SHP77 treated with DMSO at 0.1 percent for 48 hours (cell line): ENCODE measurements at regions not wholly inside any gene's neighbourhood (a gene's known extent, or its start where the extent isn't known, plus 50 kb on each side); places are given as distances from the start of the nearest gene placed in this dataset.
A peak's percentile ranks its signal among the peaks of the same experiment; 100 is the strongest.
"Not testable (repeated sequence)": the region's sequence is repeated elsewhere in the genome, so short reads cannot be mapped to it uniquely, and the experiment has no call there.

Source experiments
- DNase-seq: peaks from one replicate; lab custom pipeline; 2025; lab: John Stamatoyannopoulos, UW

GRCh38 chr7:138316421-138317043 lies 143.5 kb upstream of the TRIM24 start:
- DNase-seq = no peak

DNA sequence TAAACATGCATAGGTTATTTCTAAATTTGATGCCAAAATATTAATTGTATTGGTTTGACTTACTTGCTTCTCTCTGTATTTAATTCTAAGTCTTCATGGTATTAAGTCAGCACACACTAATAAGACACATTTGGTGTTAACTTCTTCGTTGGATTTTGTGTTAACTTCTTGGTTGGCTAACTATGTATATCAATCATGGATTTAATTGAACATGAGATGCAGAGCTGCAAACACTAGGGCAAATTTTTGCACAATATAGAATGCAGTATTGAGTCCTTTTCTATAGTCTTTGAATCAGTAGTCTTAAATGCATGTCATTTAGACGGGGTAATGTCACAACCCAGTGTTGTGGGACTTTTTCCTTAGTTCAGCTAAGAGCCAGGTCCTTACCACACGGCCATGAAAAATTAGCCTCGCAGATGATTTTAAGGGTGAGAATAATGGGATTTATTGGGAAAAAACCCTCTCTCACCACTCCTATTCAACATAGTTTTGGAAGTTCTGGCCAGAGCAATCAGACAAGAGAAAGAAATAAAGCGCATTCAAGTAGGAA lies 142.9 kb upstream of the TRIM24 start:
- DNase-seq = no peak

- DNase-seq = peak; percentile 66
Observed at GRCh38 chr7:138324941-138325340, 135.1 kb upstream of the TRIM24 start.

- no peak for DNase-seq
Observed at GRCh38 chr7:138325434-138325833, 134.6 kb upstream of the TRIM24 start.

GRCh38 chr7:138328215-138328614 lies 131.8 kb upstream of the TRIM24 start:
- DNase-seq = no peak

DNA sequence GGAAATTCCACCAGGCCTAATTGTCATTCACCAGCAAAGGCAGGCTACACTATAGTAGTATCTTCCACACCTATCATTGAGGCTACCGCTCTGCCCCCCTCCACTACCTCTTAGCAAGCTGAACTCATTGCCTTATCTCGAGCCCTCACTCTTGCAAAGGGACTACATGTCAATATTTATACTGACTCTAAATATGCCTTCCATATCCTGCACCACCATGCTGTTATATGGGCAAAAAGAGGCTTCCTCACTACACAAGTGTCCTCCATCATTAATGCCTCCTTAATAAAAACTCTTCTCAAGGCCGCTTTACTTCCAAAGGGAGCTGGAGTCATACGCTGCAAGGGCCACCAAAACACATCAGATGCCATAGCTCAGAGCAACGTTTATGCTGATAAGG lies 127.2 kb upstream of the TRIM24 start:
- DNase-seq = not testable (repeated sequence)

DNA sequence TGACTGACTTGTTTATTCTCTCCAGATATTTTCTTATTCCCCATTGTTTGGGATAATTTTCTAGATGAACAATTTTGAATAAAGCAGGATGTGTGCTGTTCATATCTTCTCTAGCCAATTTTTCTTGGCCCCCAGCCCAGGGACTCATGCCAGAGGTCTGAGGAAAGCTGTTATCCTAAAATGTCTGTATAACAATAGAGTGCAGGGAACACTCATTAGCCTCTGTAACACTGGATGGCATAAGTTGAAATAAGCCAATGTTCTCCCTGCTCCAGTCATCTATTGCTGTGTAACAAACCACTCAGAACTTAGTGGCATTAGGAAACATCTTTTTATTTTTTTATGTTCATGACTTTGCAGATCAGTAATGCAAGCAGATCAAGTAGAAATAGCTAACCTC lies 121.7 kb upstream of the TRIM24 start:
- peak; percentile 66 for DNase-seq

- not testable (repeated sequence) for DNase-seq
Observed at GRCh38 chr7:138339229-138339628, 120.8 kb upstream of the TRIM24 start.

GRCh38 chr7:138342990-138343389 lies 117.1 kb upstream of the TRIM24 start:
- no peak for DNase-seq

- peak; percentile 56 for DNase-seq
Observed at GRCh38 chr7:138345567-138345966, 114.5 kb upstream of the TRIM24 start.

GRCh38 chr7:138346975-138347374 lies 113.1 kb upstream of the TRIM24 start:
- DNase-seq = no peak

DNA sequence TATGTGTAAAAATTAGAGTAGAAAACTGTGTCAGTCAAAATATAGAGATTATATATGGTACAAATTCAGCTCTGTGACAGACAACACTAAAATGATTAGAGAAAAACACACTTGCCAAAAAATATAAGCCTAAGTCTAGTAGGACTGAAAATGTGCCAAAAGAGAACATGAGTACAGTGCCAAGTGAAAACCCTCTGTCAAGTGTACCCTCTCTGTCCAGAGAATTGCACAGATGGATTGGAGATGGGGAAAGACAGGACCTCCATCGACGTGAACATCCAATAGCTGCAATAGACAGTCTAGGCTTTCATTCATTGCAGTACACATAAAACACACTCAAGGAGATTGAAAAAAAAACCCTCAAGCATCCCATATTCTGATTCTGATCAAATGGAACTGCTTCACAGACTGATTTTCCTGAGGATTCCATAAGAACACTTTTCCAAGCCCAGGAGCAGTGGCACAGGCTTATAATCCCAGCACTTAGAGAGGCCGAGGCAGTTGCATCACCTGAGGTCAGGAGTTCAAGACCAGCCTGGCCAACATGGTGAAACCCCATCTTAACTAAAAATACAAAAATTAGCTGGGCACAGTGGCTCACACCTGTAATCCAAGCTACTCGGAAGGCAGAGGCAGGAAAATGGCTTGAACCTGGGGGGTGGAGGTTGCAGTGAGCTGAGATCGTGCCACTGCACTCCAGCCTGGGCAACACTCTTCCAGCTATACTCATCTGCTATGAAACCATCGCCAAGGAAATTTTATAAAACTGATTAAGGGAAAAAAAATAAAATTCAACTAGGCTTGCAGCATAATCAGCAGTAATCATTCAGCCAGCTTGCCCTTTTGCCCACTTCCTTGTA lies 110.0 kb upstream of the TRIM24 start:
- DNase-seq = no peak

DNA sequence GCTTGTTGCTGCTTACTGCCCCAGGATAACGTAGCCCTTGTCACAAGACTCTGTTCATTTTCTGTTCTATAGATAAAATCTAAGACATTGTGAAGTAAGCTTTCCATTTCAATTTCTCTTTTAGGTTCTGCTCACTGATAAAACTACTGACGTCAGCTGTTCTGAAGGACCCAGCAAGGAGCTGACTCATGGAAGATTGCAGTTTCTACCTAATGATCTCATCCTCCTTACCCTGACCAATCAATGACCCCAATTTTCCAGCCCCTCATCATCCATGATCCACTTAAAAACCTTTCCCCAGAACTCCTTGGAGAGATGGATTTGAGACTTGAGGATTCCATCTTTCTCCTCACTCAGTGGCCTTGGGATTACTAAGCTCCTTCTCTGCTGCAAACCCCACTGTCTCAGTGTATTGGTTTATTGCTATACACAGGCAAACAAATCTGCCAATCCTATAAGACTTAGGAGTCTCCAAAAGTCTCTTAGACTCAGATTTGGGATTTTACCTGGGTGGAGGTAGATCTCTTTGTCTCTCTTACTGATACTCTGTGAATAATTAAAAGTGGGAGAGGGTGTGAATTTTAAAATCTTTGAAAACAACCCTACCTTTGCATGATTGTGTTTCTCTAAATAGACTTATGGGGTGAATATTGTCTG lies 109.2 kb upstream of the TRIM24 start:
- no peak for DNase-seq

DNA sequence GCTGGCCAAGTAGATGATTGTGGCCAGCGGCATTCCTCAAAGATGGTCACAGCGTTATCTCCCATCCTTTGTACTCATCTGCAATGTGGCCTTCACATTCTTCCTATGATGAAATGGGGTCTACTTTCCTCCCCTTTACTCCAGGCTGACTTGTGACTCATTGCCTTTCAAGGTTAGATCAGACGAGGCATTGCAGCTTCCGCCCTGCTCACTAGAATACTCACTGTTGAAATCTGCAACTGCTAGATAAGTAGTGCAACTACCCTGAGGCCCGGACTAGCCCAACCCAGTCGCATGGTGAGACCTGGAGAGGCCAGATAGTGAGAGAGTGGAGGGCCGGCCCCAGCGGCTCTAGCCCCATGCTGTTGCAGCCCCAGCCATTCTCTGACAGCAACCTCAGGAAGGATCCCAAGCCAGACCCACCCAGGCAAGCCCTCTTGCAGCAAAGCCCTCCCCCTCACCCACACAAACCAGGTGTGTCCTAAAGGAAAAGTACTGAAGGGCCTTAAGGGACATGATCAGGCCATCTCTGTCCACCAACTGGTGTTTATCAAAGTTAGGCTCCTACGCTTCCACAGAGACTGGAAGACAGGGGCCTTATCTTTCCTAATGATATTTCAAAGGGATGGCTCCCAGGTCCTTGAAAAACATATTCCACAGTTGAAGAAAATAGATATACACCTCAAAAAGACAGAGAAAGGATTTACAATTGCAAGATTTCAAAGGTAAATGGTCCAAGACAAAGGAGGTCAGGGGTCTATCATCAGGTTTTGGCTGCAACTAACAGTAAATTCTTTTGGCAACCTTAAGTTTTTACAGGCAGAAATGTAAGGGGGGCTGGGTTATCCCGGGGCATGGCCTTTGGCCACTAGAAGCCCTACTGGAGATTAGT lies 107.2 kb upstream of the TRIM24 start:
- no peak for DNase-seq

DNA sequence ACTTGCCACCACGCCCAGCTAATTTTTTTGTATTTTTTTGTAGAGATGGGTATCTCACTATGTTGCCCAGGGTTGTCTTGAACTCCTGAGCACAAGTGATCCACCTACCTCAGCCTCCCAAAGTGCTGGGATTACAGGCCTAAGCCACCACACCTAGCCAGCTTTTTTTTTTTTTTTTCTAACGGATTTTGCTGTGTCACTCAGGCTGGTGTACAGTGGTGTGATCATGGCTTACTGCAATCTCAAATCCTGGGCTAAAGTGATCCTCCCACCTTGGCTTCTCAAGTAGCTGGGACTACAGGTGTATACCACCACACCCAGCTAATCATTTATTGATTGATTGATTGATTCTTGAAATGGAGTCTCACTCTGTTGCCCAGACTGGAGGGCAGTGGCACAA lies 106.0 kb upstream of the TRIM24 start:
- no peak for DNase-seq

DNA sequence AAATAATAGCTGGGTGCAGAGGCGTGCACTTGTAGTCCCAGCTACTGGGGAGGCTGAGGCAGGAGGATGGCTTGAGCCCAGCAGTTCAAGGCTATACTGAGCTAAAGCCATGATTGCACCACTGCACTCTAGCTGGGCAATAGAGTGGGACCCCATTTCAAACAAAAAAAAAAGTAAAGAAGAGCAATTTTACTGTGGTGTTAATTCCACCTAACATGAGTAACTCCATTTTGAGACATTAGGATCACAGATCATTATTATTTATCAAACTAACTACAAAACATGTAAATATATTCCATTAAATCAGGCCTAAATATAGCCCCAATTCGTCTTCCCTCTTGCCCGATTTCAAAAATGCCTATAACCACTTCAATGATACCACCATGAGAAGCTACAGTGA lies 104.8 kb upstream of the TRIM24 start:
- DNase-seq = no peak

DNA sequence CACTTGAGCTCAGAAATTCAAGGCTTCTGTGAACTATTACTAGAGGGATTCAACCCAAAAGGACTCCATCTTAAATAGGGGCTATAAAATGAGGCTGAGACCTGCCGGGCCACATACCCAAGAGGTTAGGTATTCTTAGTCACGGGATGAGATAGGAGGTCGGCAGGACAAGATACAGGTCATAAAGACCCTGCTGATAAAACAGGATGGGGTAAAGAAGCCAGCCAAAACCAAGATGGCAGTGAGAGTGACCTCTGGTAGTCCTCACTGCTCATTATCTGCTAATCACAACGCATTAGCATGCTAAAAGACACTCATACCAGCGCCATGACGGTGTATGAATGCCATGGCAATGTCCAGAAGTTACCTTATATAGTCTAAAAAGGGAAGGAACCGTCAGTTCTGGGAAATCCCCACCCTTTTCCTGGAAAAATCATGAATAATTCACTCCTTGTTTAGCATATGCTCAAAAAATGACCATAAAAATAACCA lies 101.2 kb upstream of the TRIM24 start:
- no peak for DNase-seq

DNA sequence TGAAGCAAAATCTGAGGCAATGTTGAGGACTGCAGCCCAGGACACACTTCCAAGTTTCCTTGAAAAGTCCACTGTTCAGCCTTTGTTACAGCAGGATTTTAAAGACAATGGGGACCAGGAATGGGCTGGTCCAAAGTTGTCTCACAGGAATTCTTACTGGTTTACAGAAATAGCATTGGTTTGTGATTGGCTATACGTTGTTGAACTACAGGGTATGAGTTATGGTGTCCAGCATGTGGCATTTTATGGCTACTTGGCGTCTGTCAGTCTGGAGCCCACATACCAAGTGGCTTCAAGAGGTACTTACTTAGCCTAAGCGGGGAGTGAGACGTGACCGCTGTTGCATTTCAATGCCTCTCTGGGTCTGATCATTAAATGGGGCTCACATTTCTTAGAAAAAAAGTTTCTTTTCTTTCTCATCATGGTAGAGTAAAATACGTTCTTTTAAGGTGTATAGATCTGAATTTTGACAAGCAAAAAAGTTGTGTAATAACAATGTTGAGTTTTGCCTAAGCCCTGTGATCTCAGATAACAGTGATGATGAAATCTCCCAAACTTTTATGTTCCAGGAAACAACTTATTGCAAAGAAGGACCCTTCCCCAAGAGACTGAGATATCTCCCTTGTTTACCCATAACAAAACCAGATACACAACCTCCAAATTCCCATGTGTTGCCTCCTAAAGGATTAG lies 100.0 kb upstream of the TRIM24 start:
- DNase-seq = peak; percentile 18

DNA sequence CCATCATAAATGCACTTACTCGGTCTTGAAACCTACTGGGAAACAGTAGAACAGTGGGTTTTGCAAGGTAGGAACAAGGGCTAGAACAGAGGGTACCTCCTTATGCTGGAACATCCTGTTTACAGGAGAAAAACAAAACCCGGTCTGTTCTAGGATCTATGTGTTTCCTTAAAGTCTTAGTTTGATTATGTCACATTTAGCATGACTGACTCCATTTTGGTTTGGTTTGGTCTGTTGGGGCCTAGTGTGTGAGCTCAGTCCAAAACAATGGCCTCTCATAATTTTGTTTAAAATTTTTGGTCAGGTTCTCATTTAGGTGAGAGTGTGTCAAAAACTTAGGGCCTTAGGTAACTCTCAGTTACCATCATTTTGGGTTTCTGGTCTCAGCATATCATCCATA lies 96.3 kb upstream of the TRIM24 start:
- no peak for DNase-seq

DNA sequence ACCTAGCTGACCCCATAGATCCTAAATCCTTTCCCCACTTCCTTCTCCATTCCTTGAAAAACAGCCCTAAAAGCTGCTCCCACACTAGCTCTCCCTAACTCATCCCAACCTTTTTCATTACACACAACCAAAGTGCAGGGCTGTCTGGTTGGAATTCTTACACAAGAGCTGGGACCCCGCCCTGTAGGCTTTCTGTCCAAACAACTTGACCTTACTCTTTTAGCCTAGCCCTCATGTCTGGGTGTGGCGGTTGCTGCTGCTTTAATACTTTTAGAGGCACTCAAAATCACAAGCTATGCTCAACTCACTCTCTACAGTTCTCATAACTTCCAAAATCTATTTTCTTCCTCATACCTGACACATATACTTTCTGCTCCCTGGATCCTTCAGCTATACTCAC lies 93.9 kb upstream of the TRIM24 start:
- not testable (repeated sequence) for DNase-seq

GRCh38 chr7:138366676-138367075 lies 93.4 kb upstream of the TRIM24 start:
- DNase-seq = not testable (repeated sequence)
